H1 (cell line): ENCODE measurements at regions not wholly inside any gene's neighbourhood (a gene's known extent, or its start where the extent isn't known, plus 50 kb on each side); places are given as distances from the start of the nearest gene placed in this dataset.

ENCODE experiments used
- CTCF ChIA-PET: fragments of 300-600 bp; sonication (Branson Sonifier 250); formaldehyde crosslinking; loops from one replicate; lab custom pipeline; 2021; ENCODE audit not compliant: partially characterized antibody; lab: Charles Lee
- POLR2A ChIA-PET: fragments of 300-600 bp; sonication (Branson Sonifier 250); formaldehyde crosslinking; loops from one replicate; lab custom pipeline; 2021; ENCODE audit warnings: inconsistent platforms; ENCODE audit not compliant: partially characterized antibody; lab: Charles Lee
- DNase-seq, 2 experiments: peaks; one replicate each; pipeline versions ENCODE4 v3.0.0 to v3.0.0-alpha.2; 2010 to 2022; ENCODE audit warnings: low spot score in 2 of 2, low read depth in 1 of 2, mixed read lengths in 1 of 2
- FAIRE-seq: peaks from 2 replicates; lab custom pipeline; 2011; peaks lifted over from hg19 to GRCh38; lab: Jason Lieb, UNC
- H2AFZ ChIP-seq: 2 replicates; pipeline ENCODE4 v1.8.1; 2012; ENCODE audit warnings: low read length, inconsistent platforms
- H2AK5ac ChIP-seq: 2 replicates; pipeline ENCODE4 v1.6.1; 2013; ENCODE audit warnings: low read depth, low read length
- H2BK120ac ChIP-seq: replicated peaks from 2 replicates; pipeline ENCODE3; 2013; ENCODE audit warnings: low read depth, low read length, inconsistent platforms
- H2BK12ac ChIP-seq: 2 replicates; pipeline ENCODE4 v1.6.1; 2013; ENCODE audit warnings: low read depth, low read length
- H2BK15ac ChIP-seq: 2 replicates; pipeline ENCODE4 v1.6.1; 2013; ENCODE audit warnings: low read length
- H2BK20ac ChIP-seq: 2 replicates; pipeline ENCODE4 v1.6.1; 2013; ENCODE audit warnings: low read length
- H2BK5ac ChIP-seq: 2 replicates; pipeline ENCODE4 v1.6.1; 2013; ENCODE audit warnings: low read depth, low read length
- H3K14ac ChIP-seq: 2 replicates; pipeline ENCODE4 v1.6.1; 2013; ENCODE audit warnings: inconsistent platforms; ENCODE audit not compliant: insufficient read length
- H3K18ac ChIP-seq: 2 replicates; pipeline ENCODE4 v1.6.1; 2013; ENCODE audit warnings: low read length; ENCODE audit errors: extremely low read depth
- H3K23ac ChIP-seq: 2 replicates; pipeline ENCODE4 v1.6.1; 2013; ENCODE audit warnings: inconsistent platforms; ENCODE audit not compliant: insufficient read length
- H3K23me2 ChIP-seq: 2 replicates; pipeline ENCODE4 v1.6.1; 2013; ENCODE audit warnings: low read depth, low read length
- H3K27ac ChIP-seq: 2 replicates; pipeline ENCODE4 v1.6.1; 2011; ENCODE audit warnings: low read depth, low read length, inconsistent platforms
- H3K27me3 ChIP-seq, 4 experiments: replicated peaks in 1 of 4; 1 replicate in 1 of 4; 2 replicates in 3 of 4; pipeline versions ENCODE4 v1.6.1 to v1.8.1; 2011 to 2013; ENCODE audit warnings: low read length in 3 of 4, mild to moderate bottlenecking in 3 of 4, inconsistent platforms in 2 of 4, mixed read lengths in 2 of 4, moderate library complexity in 1 of 4; ENCODE audit not compliant: control insufficient read depth in 3 of 4, insufficient read depth in 3 of 4; ENCODE audit errors: extremely low read depth in 1 of 4
- H3K36me3 ChIP-seq, 4 experiments: 2 replicates each; pipeline versions ENCODE4 v1.6.1 to v1.8.1; 2011 to 2013; ENCODE audit warnings: mild to moderate bottlenecking in 4 of 4, low read length in 3 of 4, moderate library complexity in 2 of 4, control low read depth in 1 of 4, inconsistent platforms in 1 of 4; ENCODE audit not compliant: insufficient read depth in 4 of 4, control insufficient read depth in 2 of 4
- H3K4ac ChIP-seq: replicated peaks from 2 replicates; pipeline ENCODE3; 2013; ENCODE audit warnings: low read length, low read depth, mixed read lengths, inconsistent platforms; ENCODE audit not compliant: insufficient read length
- H3K4me1 ChIP-seq, 4 experiments: replicated peaks in 1 of 4; 1 replicate in 1 of 4; 2 replicates in 3 of 4; pipeline versions ENCODE4 v1.6.1 to v1.8.1; 2011 to 2013; ENCODE audit warnings: low read length in 3 of 4, inconsistent platforms in 2 of 4, mixed read lengths in 1 of 4; ENCODE audit not compliant: insufficient read depth in 4 of 4, control insufficient read depth in 3 of 4
- H3K4me2 ChIP-seq, 2 experiments: 2 replicates each; pipeline versions ENCODE4 v1.6.1 to v1.8.1; 2011 to 2013; ENCODE audit warnings: low read depth in 2 of 2, low read length in 2 of 2, control low read depth in 1 of 2, inconsistent platforms in 1 of 2, mild to moderate bottlenecking in 1 of 2; ENCODE audit not compliant: insufficient read depth in 1 of 2
- H3K4me3 ChIP-seq, 4 experiments: fragments of 200-600, 300-600 bp in 1 of 4; sonication (generic), shearing (Covaris generic), sonication (Bioruptor Twin) in 1 of 4; 2 replicates each; pipeline versions ENCODE4 v1.5.1 to v1.8.1; 2011 to 2016; ENCODE audit warnings: low read length in 4 of 4, low read depth in 3 of 4, control low read depth in 2 of 4, inconsistent platforms in 2 of 4, mild to moderate bottlenecking in 2 of 4, mixed read lengths in 1 of 4, moderate library complexity in 1 of 4; ENCODE audit not compliant: insufficient read depth in 2 of 4; ENCODE audit errors: extremely low read depth in 1 of 4
- H3K56ac ChIP-seq: replicated peaks from 2 replicates; pipeline ENCODE3; 2013; ENCODE audit warnings: low read depth, mild to moderate bottlenecking, mixed read lengths, low read length, inconsistent platforms; ENCODE audit not compliant: insufficient read length
- H3K79me1 ChIP-seq: 2 replicates; pipeline ENCODE4 v1.6.1; 2013; ENCODE audit warnings: low read depth, low read length, control low read depth
- H3K79me2 ChIP-seq, 2 experiments: 2 replicates each; pipeline versions ENCODE4 v1.6.1 to v1.8.1; 2012 to 2013; ENCODE audit warnings: low read length in 2 of 2, mild to moderate bottlenecking in 2 of 2, inconsistent platforms in 1 of 2; ENCODE audit not compliant: insufficient read depth in 2 of 2, control insufficient read depth in 1 of 2
- H3K9ac ChIP-seq, 4 experiments: replicated peaks in 1 of 4; 1 replicate in 1 of 4; 2 replicates in 3 of 4; pipeline versions ENCODE4 v1.6.1 to v1.8.1; 2011 to 2013; ENCODE audit warnings: low read depth in 3 of 4, low read length in 3 of 4, control low read depth in 2 of 4, mild to moderate bottlenecking in 2 of 4, moderate library complexity in 2 of 4, inconsistent platforms in 1 of 4; ENCODE audit errors: extremely low read depth in 1 of 4
- H3K9me3 ChIP-seq, 2 experiments: 2 replicates each; pipeline versions ENCODE4 v1.6.1 to v1.8.1; 2012 to 2013; ENCODE audit warnings: mild to moderate bottlenecking in 2 of 2, moderate library complexity in 2 of 2, control low read depth in 1 of 2, inconsistent platforms in 1 of 2, low read depth in 1 of 2, low read length in 1 of 2, mixed read lengths in 1 of 2; ENCODE audit not compliant: insufficient read depth in 2 of 2
- H4K20me1 ChIP-seq, 2 experiments: replicated peaks in 1 of 2; 2 replicates each; pipeline versions ENCODE3 to v1.8.1; 2011 to 2013; ENCODE audit warnings: inconsistent platforms in 2 of 2, low read length in 2 of 2, mild to moderate bottlenecking in 1 of 2; ENCODE audit not compliant: insufficient read depth in 2 of 2, control insufficient read depth in 1 of 2
- H4K5ac ChIP-seq: 2 replicates; pipeline ENCODE4 v1.6.1; 2013; ENCODE audit warnings: low read length, low read depth, mixed read lengths, inconsistent platforms; ENCODE audit not compliant: insufficient read length
- H4K8ac ChIP-seq: 2 replicates; pipeline ENCODE4 v1.8.0; 2013; ENCODE audit warnings: mild to moderate bottlenecking, moderate library complexity, low read length, inconsistent platforms; ENCODE audit not compliant: insufficient read depth; ENCODE audit errors: extremely low read depth
- H4K91ac ChIP-seq: replicated peaks from 2 replicates; pipeline ENCODE3; 2013; ENCODE audit warnings: low read length, mixed read lengths, inconsistent platforms; ENCODE audit not compliant: insufficient read length
- ATF2 ChIP-seq: IDR thresholded peaks from 2 replicates; pipeline ENCODE4 v1.6.1; 2012; ENCODE audit warnings: low read length, inconsistent platforms
- BCL11A ChIP-seq, 2 experiments: IDR thresholded peaks; one replicate each; pipeline ENCODE4 v1.6.1; 2011; ENCODE audit warnings: low read depth in 2 of 2, low read length in 2 of 2, mild to moderate bottlenecking in 2 of 2
- CBX5 ChIP-seq: fragments of 300-800, 300-1000 bp; sonication (generic); IDR thresholded peaks from 2 replicates; pipeline ENCODE4 v1.7.1; 2016; ENCODE audit warnings: antibody characterized with exemption, low read length, low read depth
- CEBPB ChIP-seq: IDR thresholded peaks from 2 replicates; pipeline ENCODE4 v1.6.1; 2012; ENCODE audit warnings: low read depth, low read length
- CHD2 ChIP-seq: IDR thresholded peaks from 2 replicates; pipeline ENCODE4 v1.6.1; 2012; ENCODE audit warnings: low read length, improper control_type of control experiment
- KDM4A ChIP-seq: IDR thresholded peaks from one replicate; pipeline ENCODE4 v1.7.1; 2012; ENCODE audit warnings: low read depth, mild to moderate bottlenecking, moderate library complexity, low read length, inconsistent platforms; ENCODE audit not compliant: severe bottlenecking
- RFX5 ChIP-seq: IDR thresholded peaks from 2 replicates; pipeline ENCODE4 v1.6.1; 2011; ENCODE audit warnings: low read depth, low read length, improper control_type of control experiment, borderline replicate concordance
- SIN3A ChIP-seq, 2 experiments: IDR thresholded peaks in 1 of 2; conservative IDR thresholded peaks in 1 of 2; 2 replicates each; pipeline ENCODE4 v1.6.1; 2011 to 2012; ENCODE audit warnings: low read length in 2 of 2, improper control_type of control experiment in 1 of 2, low read depth in 1 of 2, mild to moderate bottlenecking in 1 of 2
- SIX5 ChIP-seq: IDR thresholded peaks from 2 replicates; pipeline ENCODE4 v1.6.1; 2011; ENCODE audit warnings: mild to moderate bottlenecking, low read depth, low read length
- SUZ12 ChIP-seq: fragments of 200-600 bp; sonication (generic); IDR thresholded peaks from 2 replicates; pipeline ENCODE4 v1.6.1; 2012; ENCODE audit warnings: mild to moderate bottlenecking, inconsistent platforms, low read length, moderate library complexity, mixed read lengths
- TAF1 ChIP-seq: IDR thresholded peaks from 2 replicates; pipeline ENCODE4 v1.6.1; 2011; ENCODE audit warnings: mild to moderate bottlenecking, low read depth, low read length
- TBP ChIP-seq: IDR thresholded peaks from 2 replicates; pipeline ENCODE4 v1.6.1; 2011; ENCODE audit warnings: low read depth, low read length, improper control_type of control experiment
- TCF12 ChIP-seq: IDR thresholded peaks from 2 replicates; pipeline ENCODE4 v1.6.1; 2011; ENCODE audit warnings: low read depth, mild to moderate bottlenecking, low read length
- TEAD4 ChIP-seq: IDR thresholded peaks from 2 replicates; pipeline ENCODE4 v1.6.1; 2012; ENCODE audit warnings: low read depth, low read length, inconsistent platforms, mixed read lengths
- YY1 ChIP-seq: IDR thresholded peaks from 2 replicates; pipeline ENCODE4 v1.6.1; 2011; ENCODE audit warnings: low read depth, mild to moderate bottlenecking, low read length
- WGBS, 2 experiments: shearing (Covaris generic) in 1 of 2; methylation state at CpG; one replicate each; pipeline versions ENCODE4 v1.1.6 to v1.1.7; 2013 to 2015; ENCODE audit warnings: low lambda C conversion rate in 2 of 2, mixed read lengths in 2 of 2, inconsistent platforms in 1 of 2, low coverage in 1 of 2, missing lambda C conversion rate in 1 of 2; ENCODE audit not compliant: insufficient replicate concordance in 2 of 2, insufficient coverage in 1 of 2, insufficient read length in 1 of 2; ENCODE audit errors: extremely low coverage in 1 of 2, missing lambda C conversion rate in 1 of 2; 5-methylcytosine and 5-hydroxymethylcytosine counted together

- no peak for FAIRE-seq
- no peaks in the 10 kb centered on the region for H3K79me2 ChIP-seq
- no peak for TF ChIP-seq CHD2
- TF ChIP-seq TEAD4 = no peak
- no peak for TF ChIP-seq CBX5
- no peak for TF ChIP-seq SUZ12
- no peak for TF ChIP-seq TBP
- no peak for TF ChIP-seq SIX5
- no peak for TF ChIP-seq TCF12
- no peak for TF ChIP-seq YY1
- TF ChIP-seq SIN3A (conservative IDR thresholded peaks at IDR 0.05 in 1 of 2, IDR thresholded peaks at IDR 0.05 in 1 of 2; ENCODE audit: low read depth in 1 of 2, low read length in 2 of 2) = no peak
- TF ChIP-seq RFX5 = no peak
- no peak for TF ChIP-seq CEBPB
- no peak for TF ChIP-seq TAF1
- TF ChIP-seq ATF2 = no peak
- TF ChIP-seq BCL11A (IDR thresholded peaks at IDR 0.05; ENCODE audit: low read depth in 2 of 2, low read length in 2 of 2) = no peak
- TF ChIP-seq KDM4A = no peak
These were observed 156.6 kb upstream of the PRSS1 start for GRCh38 chr7:142592664-142593063.

More at GRCh38 chr7:142592664-142593063, 156.6 kb upstream of the PRSS1 start:
- CTCF ChIA-PET = interaction anchor here (0.7 to 2.9 kb wide), 7 partner anchors 9 to 39 kb away, joined by 3 to 10 read pairs (median 4); no protein-coding TSS in a partner anchor
- Histone ChIP-seq H3K27ac (no peak overlapping the region), H2BK120ac (no peak overlapping the region), H3K4me2 (no peak overlapping the region), H3K14ac (no peak overlapping the region), H2BK15ac (no peak overlapping the region), H4K20me1 (no peaks in the 10 kb centered on the region), H3K27me3 (no peaks in the 10 kb centered on the region), H3K79me1 (no peaks in the 10 kb centered on the region), H3K4me3 (no peak overlapping the region), H2BK5ac (no peak overlapping the region), H4K8ac (no peak overlapping the region), H2BK12ac (no peak overlapping the region), H3K23me2 (no peaks in the 10 kb centered on the region), H3K4ac (no peak overlapping the region), H3K4me1 (no peaks in the 10 kb centered on the region), H3K9ac (no peak overlapping the region), H3K18ac (no peak overlapping the region), H3K9me3 (no peaks in the 10 kb centered on the region), H4K5ac (no peak overlapping the region), H2AK5ac (no peak overlapping the region), H2AFZ (no peak overlapping the region), H4K91ac (no peak overlapping the region), H3K36me3 (no peaks in the 10 kb centered on the region), H2BK20ac (no peak overlapping the region), H3K56ac (no peak overlapping the region), H3K23ac (no peak overlapping the region)
- no peak for DNase-seq
- 93% methylated on average over 3 of the region's 3 CpGs; no CpG with 5 or more reads in 1 of the 2 experiments for WGBS, 2 experiments
- POLR2A ChIA-PET = no interaction called here
